DOHH2 (cell line): ENCODE measurements at regions not wholly inside any gene's neighbourhood (a gene's known extent, or its start where the extent isn't known, plus 50 kb on each side); places are given as distances from the start of the nearest gene placed in this dataset.

Experiments used
- EZH2phosphoT487 ChIP-seq: fragments of 200-600 bp; sonication (generic); IDR thresholded peaks from 2 replicates; pipeline ENCODE4 v1.6.1; 2017; ENCODE audit warnings: borderline replicate concordance, mild to moderate bottlenecking, antibody characterized with exemption, low read length, moderate library complexity, mixed read lengths
- TF ChIP-seq, protein P1 (sequence below): fragments of 200-600 bp; sonication (generic); IDR thresholded peaks from one replicate; pipeline ENCODE4 v1.5.1; 2014; ENCODE audit warnings: antibody characterized with exemption, mild to moderate bottlenecking, low read depth, low read length; ENCODE audit not compliant: poor library complexity, severe bottlenecking

DNA sequence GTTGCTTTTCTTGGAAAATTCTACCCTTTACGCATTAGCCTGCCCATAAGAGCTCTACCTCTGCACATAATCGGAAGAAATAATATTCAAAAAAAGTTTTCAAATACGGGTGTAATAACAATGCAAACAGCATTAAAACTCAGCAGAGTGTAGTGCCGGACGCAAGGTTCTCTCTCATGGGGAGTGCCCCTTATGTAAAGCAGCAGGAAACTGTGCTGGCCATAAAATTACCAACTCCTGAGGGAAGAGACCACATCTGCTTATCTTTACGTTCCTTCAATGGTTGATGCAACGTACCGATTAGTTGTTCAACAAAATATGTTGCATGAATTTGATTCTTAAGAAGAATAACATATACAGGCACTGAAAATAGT lies 118.7 kb upstream of the TMCC3 start:
- TF ChIP-seq, protein P1, sequence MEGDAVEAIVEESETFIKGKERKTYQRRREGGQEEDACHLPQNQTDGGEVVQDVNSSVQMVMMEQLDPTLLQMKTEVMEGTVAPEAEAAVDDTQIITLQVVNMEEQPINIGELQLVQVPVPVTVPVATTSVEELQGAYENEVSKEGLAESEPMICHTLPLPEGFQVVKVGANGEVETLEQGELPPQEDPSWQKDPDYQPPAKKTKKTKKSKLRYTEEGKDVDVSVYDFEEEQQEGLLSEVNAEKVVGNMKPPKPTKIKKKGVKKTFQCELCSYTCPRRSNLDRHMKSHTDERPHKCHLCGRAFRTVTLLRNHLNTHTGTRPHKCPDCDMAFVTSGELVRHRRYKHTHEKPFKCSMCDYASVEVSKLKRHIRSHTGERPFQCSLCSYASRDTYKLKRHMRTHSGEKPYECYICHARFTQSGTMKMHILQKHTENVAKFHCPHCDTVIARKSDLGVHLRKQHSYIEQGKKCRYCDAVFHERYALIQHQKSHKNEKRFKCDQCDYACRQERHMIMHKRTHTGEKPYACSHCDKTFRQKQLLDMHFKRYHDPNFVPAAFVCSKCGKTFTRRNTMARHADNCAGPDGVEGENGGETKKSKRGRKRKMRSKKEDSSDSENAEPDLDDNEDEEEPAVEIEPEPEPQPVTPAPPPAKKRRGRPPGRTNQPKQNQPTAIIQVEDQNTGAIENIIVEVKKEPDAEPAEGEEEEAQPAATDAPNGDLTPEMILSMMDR: no peak
- no peak for TF ChIP-seq EZH2phosphoT487
